Liver (tissue), 8 donors: ENCODE measurements at regions not wholly inside any gene's neighbourhood (a gene's known extent, or its start where the extent isn't known, plus 50 kb on each side); places are given as distances from the start of the nearest gene placed in this dataset.

Experiments used
- DNase-seq: peaks from one replicate; pipeline ENCODE4 v3.0.0-alpha.2; 2017; ENCODE audit warnings: low spot score
- H3K27ac ChIP-seq, 2 donors: one replicate each; pipeline ENCODE4 v1.7.0; 2013; ENCODE audit warnings: inconsistent platforms in 2 of 2, low read length in 2 of 2, control low read depth in 1 of 2, low read depth in 1 of 2, mild to moderate bottlenecking in 1 of 2
- H3K27me3 ChIP-seq, 4 donors: one replicate each; pipeline versions ENCODE4 v1.6.1 to v1.7.0; 2013; ENCODE audit warnings: low read length in 3 of 4, inconsistent platforms in 1 of 4, mild to moderate bottlenecking in 1 of 4, moderate library complexity in 1 of 4; ENCODE audit not compliant: control insufficient read depth in 4 of 4, insufficient read depth in 4 of 4
- H3K36me3 ChIP-seq, 4 donors: one replicate each; pipeline versions ENCODE4 v1.6.1 to v1.7.0; 2013; ENCODE audit warnings: low read length in 3 of 4, mild to moderate bottlenecking in 3 of 4, low read depth in 1 of 4, moderate library complexity in 1 of 4; ENCODE audit not compliant: control insufficient read depth in 4 of 4, insufficient read depth in 3 of 4
- H3K4me1 ChIP-seq, 4 donors: one replicate each; pipeline versions ENCODE4 v1.6.1 to v1.7.0; 2013; ENCODE audit warnings: low read length in 3 of 4, mild to moderate bottlenecking in 3 of 4, moderate library complexity in 1 of 4; ENCODE audit not compliant: control insufficient read depth in 4 of 4, insufficient read depth in 4 of 4
- H3K4me3 ChIP-seq, 3 donors: one replicate each; pipeline versions ENCODE4 v1.6.1 to v1.7.0; 2013; ENCODE audit warnings: low read length in 3 of 3, control low read depth in 1 of 3, low read depth in 1 of 3, mild to moderate bottlenecking in 1 of 3
- H3K9ac ChIP-seq, 2 donors: one replicate each; pipeline ENCODE4 v1.7.0; 2013; ENCODE audit warnings: low read length in 2 of 2, mild to moderate bottlenecking in 2 of 2, moderate library complexity in 2 of 2, control low read depth in 1 of 2, low read depth in 1 of 2
- H3K9me3 ChIP-seq, 4 donors: one replicate each; pipeline versions ENCODE4 v1.6.1 to v1.7.0; 2013; ENCODE audit warnings: low read length in 3 of 4; ENCODE audit not compliant: control insufficient read depth in 4 of 4
- ATF3 ChIP-seq: IDR thresholded peaks from 2 replicates; pipeline ENCODE4 v1.6.1; 2016; ENCODE audit warnings: antibody characterized with exemption
- CTCF ChIP-seq: fragments of 150-350 bp; IDR thresholded peaks from 2 replicates; pipeline ENCODE4 v1.5.1; 2017; ENCODE audit warnings: improper control_type of control experiment, low read depth, low read length; ENCODE audit not compliant: missing input control
- EGR1 ChIP-seq, 2 donors: IDR thresholded peaks; 2 replicates each; pipeline ENCODE4 v1.6.1; 2016 to 2018; ENCODE audit warnings: antibody characterized with exemption in 2 of 2, low read depth in 2 of 2
- FOXA1 ChIP-seq: IDR thresholded peaks from 2 replicates; pipeline ENCODE4 v1.6.1; 2016; ENCODE audit warnings: antibody characterized with exemption
- FOXA2 ChIP-seq: IDR thresholded peaks from 2 replicates; pipeline ENCODE4 v1.6.1; 2016; ENCODE audit warnings: antibody characterized with exemption
- GABPA ChIP-seq, 2 donors: IDR thresholded peaks in 1 of 2; conservative IDR thresholded peaks in 1 of 2; 2 replicates each; pipeline ENCODE4 v1.6.1; 2016; ENCODE audit warnings: antibody characterized with exemption in 2 of 2, mild to moderate bottlenecking in 1 of 2, moderate library complexity in 1 of 2
- HNF4A ChIP-seq, 2 donors: conservative IDR thresholded peaks; 2 replicates each; pipeline ENCODE4 v1.6.1; 2016; ENCODE audit warnings: antibody characterized with exemption in 2 of 2, mild to moderate bottlenecking in 2 of 2
- HNF4G ChIP-seq: IDR thresholded peaks from 2 replicates; pipeline ENCODE4 v1.6.1; 2016; ENCODE audit warnings: antibody characterized with exemption
- JUND ChIP-seq, 2 donors: IDR thresholded peaks; 2 replicates each; pipeline ENCODE4 v1.6.1; 2016; ENCODE audit warnings: antibody characterized with exemption in 2 of 2
- MAX ChIP-seq: IDR thresholded peaks from 2 replicates; pipeline ENCODE4 v1.6.1; 2016; ENCODE audit warnings: antibody characterized with exemption
- NR2F2 ChIP-seq: IDR thresholded peaks from 2 replicates; pipeline ENCODE4 v1.6.1; 2016; ENCODE audit warnings: antibody characterized with exemption
- RAD21 ChIP-seq, 2 donors: IDR thresholded peaks; 2 replicates each; pipeline ENCODE4 v1.6.1; 2016; ENCODE audit warnings: antibody characterized with exemption in 2 of 2, mild to moderate bottlenecking in 2 of 2
- REST ChIP-seq: IDR thresholded peaks from 2 replicates; pipeline ENCODE4 v1.6.1; 2016; ENCODE audit warnings: antibody characterized with exemption, mild to moderate bottlenecking
- RXRA ChIP-seq, 2 donors: IDR thresholded peaks; 2 replicates each; pipeline ENCODE4 v1.6.1; 2017 to 2018; ENCODE audit warnings: antibody characterized with exemption in 2 of 2, mild to moderate bottlenecking in 1 of 2
- SP1 ChIP-seq: IDR thresholded peaks from 2 replicates; pipeline ENCODE4 v1.6.1; 2018; ENCODE audit warnings: antibody characterized with exemption, mild to moderate bottlenecking
- TAF1 ChIP-seq: conservative IDR thresholded peaks from 2 replicates; pipeline ENCODE4 v1.6.1; 2016; ENCODE audit warnings: antibody characterized with exemption, mild to moderate bottlenecking
- YY1 ChIP-seq: IDR thresholded peaks from 2 replicates; pipeline ENCODE4 v1.6.1; 2016; ENCODE audit warnings: antibody characterized with exemption, mild to moderate bottlenecking
- ZBTB33 ChIP-seq: IDR thresholded peaks from 2 replicates; pipeline ENCODE4 v1.6.1; 2016; ENCODE audit warnings: antibody characterized with exemption
- WGBS: extraction: QIAGEN DNeasy Blood & Tissue Kit; methylation state at CpG from one replicate; pipeline ENCODE4 v1.1.7; 2013; 5-methylcytosine and 5-hydroxymethylcytosine counted together
- donor health status: healthy.
- donor health status: healthy.
- donor health status: healthy.
- donor health status: healthy.
- donor health status: healthy.

GRCh38 chr2:12156349-12156748, 409.9 kb downstream of the LPIN1 start:
- H3K27ac ChIP-seq, result no peak overlapping the region
- no peak overlapping the region for H3K4me3 ChIP-seq
- peaks cover 0 to 2% (median 0%) of the 10 kb centered on the region in 4 donors for H3K27me3 ChIP-seq
- peaks cover 0 to 2% (median 0%) of the 10 kb centered on the region in 4 donors for H3K4me1 ChIP-seq
- 64% methylated on average over 4 of the region's 4 CpGs for WGBS
- TF ChIP-seq SP1, result no peak
- no peak for TF ChIP-seq TAF1
- no peak for TF ChIP-seq HNF4G
- TF ChIP-seq HNF4A (conservative IDR thresholded peaks at IDR 0.05), result no peak
- no peak for TF ChIP-seq GABPA (IDR thresholded peaks at IDR 0.05 in 1 of 2, conservative IDR thresholded peaks at IDR 0.05 in 1 of 2)
- TF ChIP-seq ATF3, result no peak
- TF ChIP-seq REST, result no peak
- TF ChIP-seq EGR1 (IDR thresholded peaks at IDR 0.05; ENCODE audit: low read depth in 2 of 2), result no peak
- no peak for TF ChIP-seq JUND (IDR thresholded peaks at IDR 0.05)
- no peak for TF ChIP-seq ZBTB33
- TF ChIP-seq FOXA2, result no peak
- TF ChIP-seq FOXA1, result no peak
- TF ChIP-seq YY1, result no peak
- DNase-seq, result no peak
- no peaks in the 10 kb centered on the region for H3K36me3 ChIP-seq
- H3K9ac ChIP-seq, result no peak overlapping the region
- H3K9me3 ChIP-seq, result no peaks in the 10 kb centered on the region

- DNase-seq, result no peak
- H3K27me3 ChIP-seq, result no peaks in the 10 kb centered on the region
- WGBS, result 70% methylated on average over 1 of the region's 1 CpG
- TF ChIP-seq TAF1, result no peak
- TF ChIP-seq RAD21 (IDR thresholded peaks at IDR 0.05), result no peak
- TF ChIP-seq HNF4A (conservative IDR thresholded peaks at IDR 0.05), result no peak
- TF ChIP-seq FOXA2, result no peak
- TF ChIP-seq ATF3, result no peak
- TF ChIP-seq CTCF, result no peak
- no peak for TF ChIP-seq JUND (IDR thresholded peaks at IDR 0.05)
- TF ChIP-seq EGR1 (IDR thresholded peaks at IDR 0.05; ENCODE audit: low read depth in 2 of 2), result no peak
- no peak for TF ChIP-seq MAX
- no peak for TF ChIP-seq YY1
- no peak for TF ChIP-seq HNF4G
- TF ChIP-seq RXRA (IDR thresholded peaks at IDR 0.05), result no peak
- no peak for TF ChIP-seq NR2F2
- no peak overlapping the region for H3K4me3 ChIP-seq
- H3K27ac ChIP-seq, result no peak overlapping the region
- H3K4me1 ChIP-seq, result no peaks in the 10 kb centered on the region
- no peaks in the 10 kb centered on the region for H3K36me3 ChIP-seq
- no peaks in the 10 kb centered on the region for H3K9me3 ChIP-seq
- no peak overlapping the region for H3K9ac ChIP-seq
Measured at GRCh38 chr2:12161085-12161484, 414.7 kb downstream of the LPIN1 start.
